Stimulated activated naive CD8-positive, alpha-beta T cell treated with anti-CD3 and anti-CD28 coated beads, Interleukin-15, Interleukin-2, amounts not matched to agents 100 U/mL and 50 U/mL, for 24 hours (primary cell): ENCODE measurements at regions not wholly inside any gene's neighbourhood (a gene's known extent, or its start where the extent isn't known, plus 50 kb on each side); places are given as distances from the start of the nearest gene placed in this dataset.
A peak's percentile ranks its signal among the peaks of the same experiment; 100 is the strongest.

ENCODE experiments used
- ATAC-seq: fragments of 150-1000 bp; cut with Tn5 transposase; one replicate; pipeline ENCODE4 v1.10.0; 2021
- DNase-seq: peaks from one replicate; pipeline ENCODE4 v3.0.0; 2021

- DNase-seq (no peak), ATAC-seq (no peak)
These were observed 145.4 kb downstream of the RPAP3 start for GRCh38 chr12:47560415-47560814.

DNA sequence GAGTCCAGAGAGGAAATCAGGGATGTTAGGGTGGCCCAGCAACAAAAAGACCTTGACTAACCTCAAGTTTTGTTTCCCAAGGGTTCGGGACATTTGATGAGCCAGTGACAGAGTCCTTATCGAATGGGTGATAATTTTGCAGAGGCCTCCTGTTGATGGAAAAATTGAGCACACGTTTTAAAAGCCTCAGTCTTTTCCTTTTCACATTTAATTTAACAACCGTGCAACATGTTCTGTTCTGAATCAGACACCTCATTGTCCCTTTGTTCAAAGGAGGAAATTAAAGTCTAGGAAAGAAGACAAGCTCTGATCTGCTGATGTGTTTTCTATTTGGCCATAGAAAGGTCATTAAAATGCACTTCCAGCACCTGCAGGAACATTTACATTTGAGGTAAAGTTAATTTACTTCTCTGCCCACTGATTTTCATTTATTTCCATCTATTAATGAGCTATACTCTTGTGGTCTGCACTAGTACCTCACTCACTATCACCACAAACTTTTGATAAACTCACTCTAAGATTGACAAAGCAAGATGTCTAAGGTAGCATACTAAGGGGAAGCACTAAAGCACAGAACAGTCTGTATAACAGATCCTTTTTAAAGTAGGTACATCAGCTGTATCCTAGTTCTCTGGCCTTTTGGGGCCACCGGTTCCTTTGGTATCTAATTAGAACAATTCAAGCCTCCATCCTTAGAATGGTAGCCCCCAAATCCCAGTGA, 147.0 kb downstream of the RPAP3 start:
- DNase-seq (no peak), ATAC-seq (peak; percentile 60)

DNA sequence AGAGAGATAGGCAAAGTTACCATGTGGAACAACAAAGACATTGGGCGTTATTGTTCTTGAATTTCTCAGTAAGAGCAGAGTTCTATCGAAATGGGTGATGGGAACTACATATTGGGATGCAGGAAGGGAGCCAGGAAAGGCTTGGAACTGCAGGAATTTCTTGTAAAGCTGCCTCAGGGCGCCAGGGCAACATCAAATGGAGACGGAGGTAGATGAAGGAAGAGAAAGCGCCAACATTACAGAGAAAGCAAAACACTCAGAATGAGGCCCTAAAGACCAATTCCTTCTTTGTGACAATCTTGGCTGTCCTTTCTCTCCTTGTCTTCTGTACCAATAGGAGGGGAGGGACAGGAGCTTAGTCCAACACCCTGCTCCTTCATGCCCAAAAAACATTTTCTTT, 148.4 kb downstream of the RPAP3 start:
- no peak for DNase-seq
- no peak for ATAC-seq

DNA sequence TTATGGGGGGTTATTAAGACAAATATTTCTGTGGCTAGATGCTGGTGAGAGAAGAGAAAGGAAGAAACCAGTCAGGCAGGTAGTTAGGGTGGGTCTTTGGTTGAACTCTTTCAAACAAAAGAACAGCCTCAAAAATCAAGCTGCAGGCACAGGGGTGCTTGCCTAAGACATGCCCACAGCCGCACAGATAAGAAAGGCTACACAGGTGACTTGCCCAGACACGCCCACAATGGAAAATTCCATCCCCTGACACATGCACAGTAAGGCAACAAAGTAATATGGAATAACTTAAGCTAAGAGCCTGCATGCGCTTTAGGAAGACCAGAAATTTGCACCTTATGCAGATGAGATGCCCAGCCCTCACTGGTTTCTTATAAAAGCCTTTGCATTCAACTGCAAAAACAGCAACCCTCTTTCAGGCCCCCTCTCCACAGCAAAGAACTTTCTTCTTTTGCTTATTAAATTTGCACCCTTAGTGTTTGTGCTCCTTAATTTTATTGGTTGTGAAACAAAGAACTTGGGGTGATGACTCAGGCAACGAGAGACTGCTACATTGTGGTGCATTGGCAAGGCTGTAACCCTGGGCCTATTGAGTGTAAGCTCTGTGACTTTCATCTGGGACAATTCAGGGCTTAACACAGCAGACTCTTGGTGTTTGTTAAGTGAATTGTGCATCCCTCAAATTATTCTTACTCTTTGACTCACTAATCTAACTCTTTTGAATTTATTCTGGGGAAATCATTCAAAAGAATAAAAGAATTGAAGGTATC, 149.4 kb downstream of the RPAP3 start:
- ATAC-seq (no peak), DNase-seq (no peak)

- ATAC-seq, result no peak
- DNase-seq, result no peak
These were observed 151.7 kb downstream of the RPAP3 start for GRCh38 chr12:47554046-47554653.

- DNase-seq (no peak), ATAC-seq (no peak)
These were observed 152.6 kb downstream of the RPAP3 start for GRCh38 chr12:47553266-47553665.

DNA sequence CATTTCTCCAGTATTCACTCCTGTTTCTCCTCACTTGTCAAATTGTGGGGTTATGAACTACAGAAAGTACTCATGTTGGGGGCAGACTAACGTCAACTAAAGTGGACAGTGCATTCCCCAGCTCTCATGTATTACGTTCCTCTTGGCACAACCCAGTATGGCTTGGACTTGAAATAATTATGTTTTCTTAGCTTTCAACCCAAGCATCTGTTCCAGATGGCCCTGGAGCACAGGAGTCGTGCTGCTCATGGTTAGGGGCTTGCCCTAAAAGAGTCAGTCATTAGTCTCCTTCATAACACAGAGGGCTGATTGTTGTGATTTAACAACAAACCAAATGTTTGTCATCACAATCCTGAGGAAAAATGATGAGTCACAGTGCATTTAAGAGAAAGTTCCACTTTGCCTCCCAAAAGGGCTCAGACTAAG, 154.4 kb downstream of the RPAP3 start:
- DNase-seq (no peak), ATAC-seq (no peak)

GRCh38 chr12:47549258-47549657, 156.6 kb downstream of the RPAP3 start:
- ATAC-seq (no peak), DNase-seq (peak; percentile 20)

DNA sequence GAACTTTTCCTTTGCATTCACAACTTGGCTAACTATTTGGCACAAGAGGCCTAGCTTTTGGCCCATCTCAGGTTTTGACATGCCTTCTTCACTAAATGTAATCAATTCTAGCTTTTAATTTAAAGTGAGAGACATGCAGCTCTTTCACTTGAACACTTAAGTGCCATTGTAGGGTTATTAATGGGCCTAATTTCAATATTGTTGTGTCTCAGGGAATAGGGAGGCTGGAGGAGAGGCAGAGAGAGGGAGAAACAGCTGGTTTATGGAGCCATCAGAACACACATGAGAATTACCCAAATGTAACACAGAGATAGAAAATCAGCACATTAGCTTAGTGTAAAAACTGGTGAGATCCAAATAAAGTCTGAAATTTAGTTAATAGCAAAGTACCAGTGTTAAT, 157.4 kb downstream of the RPAP3 start:
- no peak for ATAC-seq
- DNase-seq, result no peak

DNA sequence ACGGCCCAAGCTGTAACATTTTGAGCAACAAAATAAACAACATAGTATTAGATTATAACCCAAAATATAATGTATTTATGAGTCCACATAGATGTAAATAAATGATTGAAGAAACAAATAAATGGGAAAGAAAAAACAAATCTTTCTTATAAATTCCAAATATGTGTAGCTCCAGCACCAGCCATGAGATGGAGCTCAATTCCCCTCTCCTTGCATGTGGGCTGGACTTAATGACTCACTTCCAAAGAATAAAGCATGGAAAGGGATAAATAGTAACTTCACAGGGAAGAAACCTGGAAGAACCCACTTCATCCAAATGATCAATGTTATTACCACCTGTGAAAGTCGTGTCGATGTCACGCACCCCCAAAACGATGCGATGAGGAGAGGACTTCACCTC, 158.8 kb downstream of the RPAP3 start:
- ATAC-seq (no peak), DNase-seq (no peak)

DNA sequence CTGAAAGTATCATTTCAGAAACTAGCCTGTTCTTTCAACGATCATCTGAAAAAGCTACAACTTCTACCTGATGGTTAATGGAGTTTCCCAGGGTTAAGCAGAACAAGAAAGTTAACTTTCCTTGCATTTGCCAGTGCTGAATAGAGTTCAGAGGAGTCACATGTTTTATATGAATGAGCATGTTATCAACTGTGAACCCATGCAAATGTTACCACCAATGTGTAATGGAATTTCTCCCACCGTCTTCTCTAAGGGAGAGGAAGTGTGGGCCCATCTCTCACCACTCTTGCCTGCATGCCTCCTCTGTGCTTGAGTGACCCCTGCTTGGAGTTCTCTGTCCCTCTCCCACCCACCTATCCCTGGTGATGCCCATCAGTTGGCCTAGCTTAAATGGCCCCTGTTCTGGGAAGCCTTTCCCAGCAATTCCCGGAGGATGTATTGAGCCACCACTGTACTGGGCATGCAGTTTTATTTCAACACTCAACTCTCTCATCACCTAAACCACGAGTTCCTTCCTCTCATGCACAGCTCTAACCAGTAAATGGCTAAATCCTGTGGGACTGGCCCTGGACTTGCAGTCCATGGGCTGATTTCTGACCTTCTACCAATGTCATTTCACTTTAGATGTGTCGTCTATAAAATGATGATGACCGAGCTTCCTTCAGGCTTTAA, 159.8 kb downstream of the RPAP3 start:
- ATAC-seq (peak; percentile 75), DNase-seq (no peak)

DNA sequence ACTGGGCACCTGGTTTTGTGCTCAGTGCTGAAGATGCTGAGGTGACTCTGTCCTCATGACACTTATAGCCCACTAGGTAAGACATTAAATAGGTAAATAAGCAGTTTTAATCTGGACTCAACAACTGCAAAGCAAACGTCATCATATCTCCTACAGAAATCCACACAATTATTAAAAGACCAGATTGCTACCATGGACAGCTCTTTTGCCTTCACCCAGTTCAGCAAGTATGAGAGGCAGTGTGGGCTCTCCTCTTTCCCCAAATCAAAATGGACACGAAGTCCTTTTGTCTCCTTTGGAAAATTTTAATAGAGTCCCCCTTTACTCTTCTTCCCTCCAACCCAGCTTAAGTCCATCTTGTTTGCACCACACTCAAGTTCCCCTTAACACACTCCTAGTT, 171.1 kb downstream of the RPAP3 start:
- ATAC-seq (no peak), DNase-seq (no peak)

GRCh38 chr12:47530050-47530449, 175.8 kb downstream of the RPAP3 start:
- no peak for DNase-seq
- no peak for ATAC-seq

- DNase-seq, result no peak
- no peak for ATAC-seq
These were observed 178.0 kb downstream of the RPAP3 start for GRCh38 chr12:47527816-47528215.

DNA sequence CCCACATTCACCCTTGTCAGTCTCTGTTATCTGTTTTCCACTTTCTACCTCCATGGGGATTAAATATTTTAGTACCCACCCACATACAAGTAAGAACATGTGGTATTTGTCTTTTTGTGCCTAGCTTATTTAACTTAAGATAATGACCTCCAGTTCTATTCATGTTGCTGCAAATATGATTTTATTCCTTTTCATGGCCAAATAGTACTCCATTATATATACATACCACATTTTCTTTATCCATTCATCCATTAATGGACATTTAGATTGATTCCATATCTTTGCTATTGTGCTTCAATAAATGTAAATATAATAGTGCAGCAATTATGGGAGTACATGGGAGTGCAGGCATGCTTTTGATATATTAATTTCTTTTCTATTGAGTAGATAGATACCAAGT, 185.8 kb downstream of the RPAP3 start:
- DNase-seq, result no peak
- no peak for ATAC-seq

GRCh38 chr12:47517122-47517521, 188.7 kb downstream of the RPAP3 start:
- DNase-seq (no peak), ATAC-seq (no peak)

DNA sequence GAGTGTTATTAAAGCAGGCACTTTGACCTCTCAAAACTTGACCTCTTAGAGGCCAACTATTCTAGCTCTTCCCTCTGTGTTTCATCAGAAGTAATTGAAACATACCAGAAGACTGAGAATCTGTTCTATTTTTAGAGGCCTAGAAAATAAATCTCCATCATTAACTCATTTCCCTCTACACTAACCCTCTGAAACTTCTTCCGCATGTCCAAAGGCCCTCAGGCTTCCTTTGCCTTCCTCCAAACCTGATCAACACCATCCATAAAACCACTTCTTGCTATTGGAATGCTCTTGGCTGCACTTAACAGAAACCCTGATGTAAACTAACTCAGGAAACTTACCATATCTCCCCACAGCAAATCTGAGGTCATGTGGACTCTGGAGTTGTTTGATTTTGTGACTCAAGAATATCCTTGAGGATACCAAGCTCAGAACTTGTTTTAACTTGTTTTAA, 196.4 kb downstream of the RPAP3 start:
- no peak for DNase-seq
- no peak for ATAC-seq

DNA sequence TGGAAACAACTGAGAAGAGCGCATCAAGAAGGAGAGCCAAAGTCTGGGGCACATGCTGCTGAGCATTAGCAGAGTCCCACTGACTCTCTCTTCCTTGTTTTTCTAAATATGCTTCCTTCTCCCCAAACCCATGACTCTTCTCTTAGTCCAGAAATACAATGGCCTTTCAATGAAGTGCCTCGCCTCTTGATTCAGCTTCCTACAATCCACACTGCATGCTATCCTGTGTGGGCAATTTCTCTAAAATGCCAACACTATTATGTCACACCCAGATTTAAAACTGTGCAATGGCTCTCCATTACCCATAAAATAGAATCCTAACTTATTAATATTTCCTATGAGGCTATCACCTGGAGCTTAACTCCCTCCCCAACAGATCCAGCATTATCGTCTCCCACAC, 198.6 kb downstream of the RPAP3 start:
- no peak for DNase-seq
- no peak for ATAC-seq

GRCh38 chr12:47504775-47505446, 200.9 kb downstream of the RPAP3 start:
- DNase-seq (no peak), ATAC-seq (peak; percentile 69)

GRCh38 chr12:47493801-47494200, 212.0 kb downstream of the RPAP3 start:
- ATAC-seq, result no peak
- DNase-seq, result no peak

DNA sequence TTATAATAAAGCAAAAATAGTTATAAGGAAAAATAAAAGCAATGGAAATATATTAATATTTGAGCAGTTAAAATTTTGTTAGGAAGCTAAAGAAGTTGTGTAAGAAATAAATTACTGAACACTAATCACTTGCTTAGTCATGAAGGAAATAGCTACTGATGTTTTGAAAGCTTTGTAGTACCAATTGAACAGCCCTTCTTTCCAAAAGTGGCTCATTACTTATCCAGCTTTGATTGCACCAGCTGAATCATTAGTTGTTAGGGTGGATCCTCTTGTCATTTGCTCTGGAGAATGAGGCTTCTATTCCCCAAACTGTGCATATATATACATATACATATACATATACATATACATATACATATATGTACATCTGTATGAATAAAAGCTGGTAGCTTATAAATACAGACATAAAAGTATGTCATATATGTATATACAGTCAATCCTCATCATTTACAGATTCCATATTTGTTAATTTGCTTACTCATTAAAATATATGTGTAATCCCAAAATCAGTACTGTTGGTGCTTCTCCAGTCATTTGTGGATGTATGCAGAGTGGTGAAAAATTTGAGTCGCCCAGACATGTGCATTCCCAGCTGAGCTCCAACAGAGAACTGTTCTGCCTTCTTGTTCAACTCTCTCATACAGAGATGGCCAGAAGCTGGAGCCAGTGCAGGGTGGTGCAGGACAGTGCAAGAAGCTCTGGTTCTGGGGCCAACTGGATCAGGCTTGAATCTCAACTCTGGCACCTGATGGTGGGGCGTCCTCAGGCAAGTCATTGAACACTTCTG, 214.1 kb downstream of the RPAP3 start:
- ATAC-seq (no peak), DNase-seq (no peak)
